Neuronal stem cell (in vitro differentiated cells): ENCODE measurements at regions not wholly inside any gene's neighbourhood (a gene's known extent, or its start where the extent isn't known, plus 50 kb on each side); places are given as distances from the start of the nearest gene placed in this dataset.

ENCODE experiments used
- DNase-seq: peaks from one replicate; pipeline ENCODE4 v3.0.0-alpha.2; 2013; ENCODE audit warnings: low spot score
- H2AFZ ChIP-seq: one replicate; pipeline ENCODE4 v1.6.1; 2013; ENCODE audit warnings: mild to moderate bottlenecking, low read length, inconsistent platforms
- H2AK5ac ChIP-seq: 2 replicates; pipeline ENCODE4 v1.6.1; 2013; ENCODE audit warnings: low read depth, mild to moderate bottlenecking, inconsistent platforms, low read length, moderate library complexity, mixed read lengths
- H2BK120ac ChIP-seq: 2 replicates; pipeline ENCODE4 v1.6.1; 2013; ENCODE audit warnings: low read depth, mild to moderate bottlenecking, inconsistent platforms, low read length, moderate library complexity, mixed read lengths
- H2BK12ac ChIP-seq: one replicate; pipeline ENCODE4 v1.6.1; 2013; ENCODE audit warnings: low read length, inconsistent platforms
- H2BK15ac ChIP-seq: 2 replicates; pipeline ENCODE4 v1.6.1; 2013; ENCODE audit warnings: mild to moderate bottlenecking, low read length, inconsistent platforms, mixed read lengths
- H2BK5ac ChIP-seq: one replicate; pipeline ENCODE4 v1.6.1; 2013; ENCODE audit warnings: inconsistent platforms, mild to moderate bottlenecking, low read length, moderate library complexity
- H3K14ac ChIP-seq: one replicate; pipeline ENCODE4 v1.6.1; 2013; ENCODE audit warnings: low read length, inconsistent platforms
- H3K18ac ChIP-seq: 2 replicates; pipeline ENCODE4 v1.6.1; 2013; ENCODE audit warnings: low read length, inconsistent platforms
- H3K23ac ChIP-seq: 2 replicates; pipeline ENCODE4 v1.6.1; 2013; ENCODE audit warnings: low read depth, mild to moderate bottlenecking, mixed read lengths, low read length, inconsistent platforms; ENCODE audit not compliant: poor library complexity
- H3K27ac ChIP-seq: replicated peaks from 3 replicates; pipeline ENCODE4 v1.5.1; 2013; ENCODE audit warnings: low read length, inconsistent platforms
- H3K27me3 ChIP-seq, 3 experiments: 2 replicates each; pipeline ENCODE4 v1.6.1; 2013; ENCODE audit warnings: low read length in 3 of 3, mild to moderate bottlenecking in 2 of 3, inconsistent platforms in 1 of 3, low read depth in 1 of 3, mixed read lengths in 1 of 3, moderate library complexity in 1 of 3; ENCODE audit not compliant: control insufficient read depth in 3 of 3, insufficient read depth in 3 of 3
- H3K36me3 ChIP-seq, 2 donors: replicated peaks in 1 of 2; 2 replicates each; pipeline ENCODE4 v1.6.1; 2013; ENCODE audit warnings: low read length in 2 of 2; ENCODE audit not compliant: control insufficient read depth in 2 of 2, insufficient read depth in 2 of 2
- H3K4ac ChIP-seq: 2 replicates; pipeline ENCODE4 v1.6.1; 2013; ENCODE audit warnings: inconsistent platforms, mild to moderate bottlenecking, low read length, moderate library complexity
- H3K4me1 ChIP-seq, 2 donors: 1 replicate in 1 of 2; 2 replicates in 1 of 2; pipeline ENCODE4 v1.6.1; 2013; ENCODE audit warnings: low read length in 2 of 2, low read depth in 1 of 2; ENCODE audit not compliant: control insufficient read depth in 2 of 2, insufficient read depth in 1 of 2
- H3K4me2 ChIP-seq: one replicate; pipeline ENCODE4 v1.6.1; 2013; ENCODE audit warnings: mild to moderate bottlenecking, low read length, inconsistent platforms; ENCODE audit not compliant: insufficient read depth, poor library complexity, severe bottlenecking
- H3K4me3 ChIP-seq, 2 donors: 2 replicates each; pipeline ENCODE4 v1.5.1; 2013; ENCODE audit warnings: low read length in 2 of 2, mild to moderate bottlenecking in 2 of 2, inconsistent platforms in 1 of 2, moderate library complexity in 1 of 2
- H3K79me1 ChIP-seq: one replicate; pipeline ENCODE4 v1.6.1; 2013; ENCODE audit warnings: low read depth, mild to moderate bottlenecking, inconsistent platforms, low read length, moderate library complexity
- H3K9ac ChIP-seq: one replicate; pipeline ENCODE4 v1.6.1; 2013; ENCODE audit warnings: mild to moderate bottlenecking, low read depth, low read length, inconsistent platforms; ENCODE audit not compliant: poor library complexity
- H3K9me3 ChIP-seq, 2 donors: replicated peaks in 1 of 2; 2 replicates each; pipeline versions ENCODE3 to v1.6.1; 2013; ENCODE audit warnings: low read length in 2 of 2, mild to moderate bottlenecking in 2 of 2, inconsistent platforms in 1 of 2, low read depth in 1 of 2, mixed read lengths in 1 of 2, moderate library complexity in 1 of 2; ENCODE audit not compliant: control insufficient read depth in 2 of 2, insufficient read depth in 1 of 2
- H4K8ac ChIP-seq: one replicate; pipeline ENCODE4 v1.6.1; 2013; ENCODE audit warnings: low read depth, mild to moderate bottlenecking, inconsistent platforms, low read length, moderate library complexity
- H4K91ac ChIP-seq: one replicate; pipeline ENCODE4 v1.6.1; 2013; ENCODE audit warnings: low read length, low read depth, mild to moderate bottlenecking, inconsistent platforms; ENCODE audit not compliant: poor library complexity
- WGBS, 2 donors: extraction: QIAGEN DNeasy Blood & Tissue Kit; methylation state at CpG; one replicate each; pipeline ENCODE4 v1.1.7; 2013; ENCODE audit warnings: missing lambda C conversion rate in 2 of 2, mixed read lengths in 1 of 2; ENCODE audit not compliant: insufficient read length in 2 of 2, insufficient replicate concordance in 1 of 2; ENCODE audit errors: extremely low coverage in 2 of 2; 5-methylcytosine and 5-hydroxymethylcytosine counted together

DNA sequence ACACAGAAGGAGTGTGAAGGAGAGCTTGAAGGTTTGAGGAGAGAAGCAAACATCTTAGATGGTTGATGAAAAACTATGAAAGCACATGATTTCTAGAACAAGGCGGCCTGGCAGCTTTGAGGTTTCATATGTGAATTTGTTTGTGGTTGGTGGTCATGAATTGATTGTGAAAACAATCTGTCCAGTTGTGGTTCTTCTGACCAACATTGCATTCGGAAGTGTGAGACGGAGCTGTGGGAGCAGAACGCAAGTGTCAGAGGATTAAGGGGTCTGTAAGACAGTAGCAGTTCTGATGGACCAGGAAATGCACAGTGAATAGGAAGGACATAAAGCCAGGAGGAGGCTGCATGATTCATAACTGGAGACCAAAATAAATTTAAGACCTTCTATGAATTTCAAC is 594.6 kb downstream of the NXPH1 start:
- Histone ChIP-seq H3K79me1 (no peaks in the 10 kb centered on the region), H3K27ac (no peak overlapping the region), H2BK5ac (no peak overlapping the region), H2BK120ac (no peak overlapping the region), H3K18ac (no peak overlapping the region), H4K8ac (no peak overlapping the region), H3K36me3 (no peaks in the 10 kb centered on the region), H2AFZ (no peak overlapping the region), H3K23ac (no peak overlapping the region), H3K27me3 (no peaks in the 10 kb centered on the region), H2BK12ac (no peak overlapping the region), H2AK5ac (no peak overlapping the region), H3K4ac (no peak overlapping the region), H4K91ac (no peak overlapping the region), H3K4me3 (no peak overlapping the region), H3K14ac (no peak overlapping the region), H3K4me1 (no peaks in the 10 kb centered on the region), H3K4me2 (no peak overlapping the region), H3K9me3 (no peaks in the 10 kb centered on the region), H2BK15ac (no peak overlapping the region), H3K9ac (no peak overlapping the region)
- WGBS, 2 donors = no CpG with 5 or more reads among the region's 4 CpGs
- no peak for DNase-seq

DNA sequence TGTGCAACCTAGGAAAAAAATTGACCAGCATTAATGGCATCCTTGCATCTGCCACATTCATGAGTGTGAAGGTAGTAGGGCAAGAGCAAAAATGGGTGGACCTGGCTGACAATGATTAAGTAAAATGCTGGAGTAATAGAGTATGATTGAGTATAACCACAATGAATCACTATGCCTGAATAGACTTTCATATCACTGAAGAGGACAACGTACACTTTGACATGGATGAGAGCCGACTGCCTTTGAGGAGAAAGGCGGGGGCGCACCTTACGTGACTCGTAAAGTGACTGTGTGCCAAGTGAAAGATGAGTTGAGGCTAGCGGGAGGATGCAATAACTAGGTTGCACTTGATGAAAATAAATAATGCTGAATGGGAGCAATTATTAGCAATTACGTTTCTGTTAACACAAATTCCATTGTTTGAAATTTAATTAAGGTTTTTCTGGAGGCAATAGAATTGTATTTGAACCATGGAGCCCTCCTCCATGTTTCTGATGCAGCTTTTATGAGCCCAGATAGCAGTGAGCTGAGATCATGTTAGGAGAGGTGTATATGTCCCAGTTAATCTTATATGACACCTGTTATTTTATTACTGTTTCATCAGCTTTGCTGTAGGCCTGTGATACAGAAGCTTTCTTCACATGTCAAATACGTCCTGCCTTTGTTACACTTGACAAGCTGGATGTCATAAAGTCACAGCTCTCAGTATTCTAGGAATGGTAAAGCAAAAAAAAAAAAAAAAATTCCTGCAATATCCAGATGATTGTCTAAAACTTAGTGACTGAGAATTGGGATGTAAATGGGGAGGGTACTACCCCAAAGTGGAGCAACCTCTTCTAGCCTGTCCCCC is 596.5 kb downstream of the NXPH1 start:
- Histone ChIP-seq H3K9me3 (no peaks in the 10 kb centered on the region), H3K27me3 (no peaks in the 10 kb centered on the region), H2AK5ac (no peak overlapping the region), H3K36me3 (no peaks in the 10 kb centered on the region), H4K8ac (no peak overlapping the region), H3K18ac (no peak overlapping the region), H2BK5ac (no peak overlapping the region), H2BK12ac (no peak overlapping the region), H2AFZ (no peak overlapping the region), H4K91ac (no peak overlapping the region), H3K27ac (no peak overlapping the region), H3K4me1 (no peaks in the 10 kb centered on the region), H2BK15ac (no peak overlapping the region), H3K4me3 (no peak overlapping the region), H3K9ac (no peak overlapping the region), H3K14ac (no peak overlapping the region), H3K79me1 (no peaks in the 10 kb centered on the region), H2BK120ac (no peak overlapping the region), H3K4me2 (no peak overlapping the region), H3K4ac (no peak overlapping the region), H3K23ac (no peak overlapping the region)
- no peak for DNase-seq
- no CpG with 5 or more reads among the region's 9 CpGs for WGBS, 2 donors

DNA sequence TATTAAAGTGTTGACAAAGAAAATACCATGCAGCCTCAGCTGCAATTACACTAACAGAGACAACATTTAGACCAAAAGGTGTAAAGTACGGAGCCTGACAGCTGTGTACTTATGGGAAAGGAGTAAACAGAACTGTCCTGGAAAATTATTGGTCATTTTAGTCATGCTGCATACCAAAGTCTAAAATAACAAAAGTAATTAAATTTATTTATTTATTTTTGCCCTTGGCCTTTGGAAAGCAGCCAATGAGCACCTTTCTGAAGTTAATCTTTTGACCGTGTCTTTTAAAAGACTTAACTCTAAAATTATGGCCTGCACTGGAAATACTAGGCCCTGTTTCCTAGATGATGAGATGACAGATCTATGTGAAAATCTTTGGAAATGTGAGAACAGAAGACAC is 597.6 kb downstream of the NXPH1 start:
- Histone ChIP-seq H3K27me3 (no peaks in the 10 kb centered on the region), H3K23ac (no peak overlapping the region), H3K14ac (no peak overlapping the region), H3K4ac (no peak overlapping the region), H3K9me3 (no peaks in the 10 kb centered on the region), H2AK5ac (no peak overlapping the region), H3K36me3 (no peaks in the 10 kb centered on the region), H3K4me3 (no peak overlapping the region), H2AFZ (no peak overlapping the region), H3K4me1 (no peaks in the 10 kb centered on the region), H3K27ac (no peak overlapping the region), H2BK5ac (no peak overlapping the region), H4K8ac (no peak overlapping the region), H2BK15ac (no peak overlapping the region), H3K18ac (no peak overlapping the region), H2BK12ac (no peak overlapping the region), H3K9ac (no peak overlapping the region), H4K91ac (no peak overlapping the region), H3K4me2 (no peak overlapping the region), H2BK120ac (no peak overlapping the region), H3K79me1 (no peaks in the 10 kb centered on the region)
- no CpG with 5 or more reads among the region's 2 CpGs for WGBS, 2 donors
- no peak for DNase-seq

- H4K91ac ChIP-seq = no peak overlapping the region
- DNase-seq = no peak
- H3K9me3 ChIP-seq = no peaks in the 10 kb centered on the region
- no peaks in the 10 kb centered on the region for H3K4me1 ChIP-seq
- H3K4me2 ChIP-seq = no peak overlapping the region
- no peak overlapping the region for H2BK120ac ChIP-seq
- no peaks in the 10 kb centered on the region for H3K79me1 ChIP-seq
- 100% methylated on average over 1 of the region's 4 CpGs; no CpG with 5 or more reads in 1 of the 2 donors for WGBS, 2 donors
- no peak overlapping the region for H4K8ac ChIP-seq
- no peaks in the 10 kb centered on the region for H3K27me3 ChIP-seq
- no peak overlapping the region for H2BK5ac ChIP-seq
- H2BK12ac ChIP-seq = no peak overlapping the region
- no peak overlapping the region for H3K14ac ChIP-seq
- no peak overlapping the region for H3K4ac ChIP-seq
- H3K36me3 ChIP-seq = no peaks in the 10 kb centered on the region
- H3K27ac ChIP-seq = no peak overlapping the region
- no peak overlapping the region for H3K23ac ChIP-seq
- H2AK5ac ChIP-seq = no peak overlapping the region
- H2BK15ac ChIP-seq = no peak overlapping the region
- no peak overlapping the region for H3K4me3 ChIP-seq
- H2AFZ ChIP-seq = no peak overlapping the region
- no peak overlapping the region for H3K18ac ChIP-seq
- H3K9ac ChIP-seq = no peak overlapping the region
Observed at GRCh38 chr7:9031386-9031785, 598.0 kb downstream of the NXPH1 start.
